Astrocyte (in vitro differentiated cells and primary cell): ENCODE measurements at regions not wholly inside any gene's neighbourhood (a gene's known extent, or its start where the extent isn't known, plus 50 kb on each side); places are given as distances from the start of the nearest gene placed in this dataset.

Experiments used
- EZH2 ChIP-seq: IDR thresholded peaks from 2 replicates; pipeline ENCODE4 v1.6.1; 2012; ENCODE audit warnings: mild to moderate bottlenecking, low read length, inconsistent platforms; ENCODE audit not compliant: insufficient read depth
- TF ChIP-seq, protein P1 (sequence below): IDR thresholded peaks from 2 replicates; pipeline ENCODE4 v1.5.1; 2011; ENCODE audit warnings: low read depth, mild to moderate bottlenecking, inconsistent platforms, low read length, moderate library complexity; ENCODE audit not compliant: insufficient read depth

DNA sequence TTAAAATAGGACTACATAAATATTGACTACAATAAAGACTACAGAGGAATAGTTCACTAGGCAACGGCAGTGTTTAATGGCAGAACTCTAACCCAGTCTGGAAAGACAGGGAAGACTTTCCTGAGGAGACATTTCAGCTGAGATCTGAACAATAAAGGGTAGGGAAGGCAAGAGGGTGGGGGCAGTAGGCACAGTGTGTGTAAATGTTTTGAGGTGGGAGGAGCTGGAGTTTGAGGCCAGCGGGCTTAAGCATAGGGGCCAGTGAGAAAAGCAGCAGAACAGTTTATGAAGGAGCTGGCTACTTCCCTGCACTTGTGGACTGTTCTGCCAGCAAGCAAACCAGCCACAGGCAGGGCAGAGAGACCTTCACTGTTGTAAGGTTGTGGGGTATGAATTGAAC lies 76.6 kb upstream of the UGP2 start:
- TF ChIP-seq, protein P1, sequence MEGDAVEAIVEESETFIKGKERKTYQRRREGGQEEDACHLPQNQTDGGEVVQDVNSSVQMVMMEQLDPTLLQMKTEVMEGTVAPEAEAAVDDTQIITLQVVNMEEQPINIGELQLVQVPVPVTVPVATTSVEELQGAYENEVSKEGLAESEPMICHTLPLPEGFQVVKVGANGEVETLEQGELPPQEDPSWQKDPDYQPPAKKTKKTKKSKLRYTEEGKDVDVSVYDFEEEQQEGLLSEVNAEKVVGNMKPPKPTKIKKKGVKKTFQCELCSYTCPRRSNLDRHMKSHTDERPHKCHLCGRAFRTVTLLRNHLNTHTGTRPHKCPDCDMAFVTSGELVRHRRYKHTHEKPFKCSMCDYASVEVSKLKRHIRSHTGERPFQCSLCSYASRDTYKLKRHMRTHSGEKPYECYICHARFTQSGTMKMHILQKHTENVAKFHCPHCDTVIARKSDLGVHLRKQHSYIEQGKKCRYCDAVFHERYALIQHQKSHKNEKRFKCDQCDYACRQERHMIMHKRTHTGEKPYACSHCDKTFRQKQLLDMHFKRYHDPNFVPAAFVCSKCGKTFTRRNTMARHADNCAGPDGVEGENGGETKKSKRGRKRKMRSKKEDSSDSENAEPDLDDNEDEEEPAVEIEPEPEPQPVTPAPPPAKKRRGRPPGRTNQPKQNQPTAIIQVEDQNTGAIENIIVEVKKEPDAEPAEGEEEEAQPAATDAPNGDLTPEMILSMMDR: no peak
- no peak for TF ChIP-seq EZH2
